GM12878 (cell line): ENCODE measurements at regions not wholly inside any gene's neighbourhood (a gene's known extent, or its start where the extent isn't known, plus 50 kb on each side); places are given as distances from the start of the nearest gene placed in this dataset.

ENCODE experiments used
- CTCF ChIP-seq, 3 experiments: IDR thresholded peaks in 2 of 3; conservative IDR thresholded peaks in 1 of 3; 2 replicates each; pipeline ENCODE4 v1.5.1; 2011; ENCODE audit warnings: low read depth in 3 of 3, low read length in 3 of 3, mild to moderate bottlenecking in 3 of 3, control low read depth in 2 of 3, moderate library complexity in 2 of 3, inconsistent platforms in 1 of 3, mixed read lengths in 1 of 3; ENCODE audit not compliant: control insufficient read depth in 2 of 3, insufficient read depth in 1 of 3; ENCODE audit errors: extremely low read depth in 1 of 3
- PAX5 ChIP-seq: IDR thresholded peaks from 2 replicates; pipeline ENCODE4 v1.6.1; 2011; ENCODE audit warnings: low read depth, low read length, borderline replicate concordance
- SUPT20H ChIP-seq: IDR thresholded peaks from 2 replicates; pipeline ENCODE4 v1.6.1; 2011; ENCODE audit warnings: low read depth, mild to moderate bottlenecking, low read length, moderate library complexity, borderline replicate concordance; ENCODE audit not compliant: control insufficient read depth
- USF1 ChIP-seq: IDR thresholded peaks from 2 replicates; pipeline ENCODE4 v1.6.1; 2011; ENCODE audit warnings: borderline replicate concordance, low read depth, mild to moderate bottlenecking, moderate library complexity, mixed read lengths, low read length; ENCODE audit not compliant: insufficient read depth; ENCODE audit errors: extremely low read length

GRCh38 chr3:42031808-42032480 is 59.2 kb upstream of the TRAK1 start:
- TF ChIP-seq CTCF (IDR thresholded peaks at IDR 0.05 in 2 of 3, conservative IDR thresholded peaks at IDR 0.05 in 1 of 3; ENCODE audit: control insufficient read depth in 2 of 3, extremely low read depth in 1 of 3, insufficient read depth in 1 of 3, low read depth in 3 of 3, low read length in 3 of 3), result no peak
- TF ChIP-seq USF1, result no peak
- no peak for TF ChIP-seq PAX5
- TF ChIP-seq SUPT20H, result no peak
